Stimulated activated CD4-positive, alpha-beta T cell treated with anti-CD3 and anti-CD28 coated beads, Interleukin-1b, Interleukin-23, amount 100 ng/mL, for 48 hours (primary cell): ENCODE measurements at regions not wholly inside any gene's neighbourhood (a gene's known extent, or its start where the extent isn't known, plus 50 kb on each side); places are given as distances from the start of the nearest gene placed in this dataset.

Experiments used
- DNase-seq: peaks from one replicate; pipeline ENCODE4 v3.0.0-alpha.2; 2020

- no peak for DNase-seq
Measured at GRCh38 chr5:68161156-68161555, 54.4 kb upstream of the PIK3R1 start.

GRCh38 chr5:68159224-68159951, 56.2 kb upstream of the PIK3R1 start:
- DNase-seq, result no peak

- no peak for DNase-seq
Measured at GRCh38 chr5:68155940-68156339, 59.6 kb upstream of the PIK3R1 start.

GRCh38 chr5:68154119-68154857, 61.3 kb upstream of the PIK3R1 start:
- no peak for DNase-seq

- DNase-seq, result no peak
Measured at GRCh38 chr5:68151812-68152211, 63.7 kb upstream of the PIK3R1 start.

GRCh38 chr5:68149189-68149588, 66.4 kb upstream of the PIK3R1 start:
- DNase-seq, result no peak

GRCh38 chr5:68148096-68148495, 67.5 kb upstream of the PIK3R1 start:
- no peak for DNase-seq

GRCh38 chr5:68147659-68148058, 67.9 kb upstream of the PIK3R1 start:
- no peak for DNase-seq

- no peak for DNase-seq
Measured at GRCh38 chr5:68141494-68141893, 74.1 kb upstream of the PIK3R1 start.

- no peak for DNase-seq
Measured at GRCh38 chr5:68140763-68141162, 74.8 kb upstream of the PIK3R1 start.

- DNase-seq, result no peak
Measured at GRCh38 chr5:68139611-68140441, 75.7 kb upstream of the PIK3R1 start.

GRCh38 chr5:68137511-68138140, 77.9 kb upstream of the PIK3R1 start:
- DNase-seq, result no peak

- DNase-seq, result no peak
Measured at GRCh38 chr5:68134669-68135313, 80.8 kb upstream of the PIK3R1 start.

- no peak for DNase-seq
Measured at GRCh38 chr5:68134033-68134668, 81.4 kb upstream of the PIK3R1 start.

GRCh38 chr5:68130253-68130652, 85.3 kb upstream of the PIK3R1 start:
- no peak for DNase-seq

GRCh38 chr5:68129364-68129763, 86.2 kb upstream of the PIK3R1 start:
- no peak for DNase-seq

GRCh38 chr5:68126886-68127285, 88.7 kb upstream of the PIK3R1 start:
- no peak for DNase-seq

GRCh38 chr5:68122439-68123328, 92.9 kb upstream of the PIK3R1 start:
- no peak for DNase-seq

- DNase-seq, result no peak
Measured at GRCh38 chr5:68116868-68117411, 98.6 kb upstream of the PIK3R1 start.

GRCh38 chr5:68116408-68116807, 99.1 kb upstream of the PIK3R1 start:
- DNase-seq, result no peak

GRCh38 chr5:68115584-68115983, 100.0 kb upstream of the PIK3R1 start:
- no peak for DNase-seq
